ENCODE measurements at regions not wholly inside any gene's neighbourhood (a gene's known extent, or its start where the extent isn't known, plus 50 kb on each side); places are given as distances from the start of the nearest gene placed in this dataset.

- no peak overlapping the region for H3K27ac Mint-ChIP-seq
- no peaks in the 10 kb centered on the region for H3K9me3 Mint-ChIP-seq
- H3K36me3 Mint-ChIP-seq: no peaks in the 10 kb centered on the region
- H3K4me1 Mint-ChIP-seq: peaks cover 57% of the 10 kb centered on the region
- no peak overlapping the region for H3K4me3 Mint-ChIP-seq
- no peaks in the 10 kb centered on the region for H3K27me3 Mint-ChIP-seq
Measured at GRCh38 chr17:77369544-77369971, 228.8 kb downstream of the SEC14L1 start.

DNA sequence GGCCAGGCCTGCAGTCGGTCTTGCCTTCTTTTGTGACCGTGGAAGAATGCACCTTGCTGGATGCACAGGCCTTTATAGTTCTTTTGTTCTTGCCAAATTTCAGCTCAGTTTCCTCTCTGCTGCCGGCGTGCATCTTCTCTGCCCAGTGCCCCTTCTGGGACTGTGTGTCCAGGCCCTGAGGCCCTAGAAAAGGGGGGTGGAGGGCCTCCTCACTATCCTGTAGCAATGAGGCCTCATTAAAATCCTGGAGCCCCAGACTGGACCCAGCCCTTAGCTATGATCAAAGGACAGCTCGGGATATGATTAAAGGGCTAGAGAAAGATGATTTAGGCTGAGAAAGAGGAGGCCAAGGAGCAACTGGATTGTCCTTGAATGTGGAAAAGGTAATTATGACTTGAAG lies 229.8 kb downstream of the SEC14L1 start:
- H3K27me3 Mint-ChIP-seq: no peaks in the 10 kb centered on the region
- H3K4me1 Mint-ChIP-seq: peaks cover 57% of the 10 kb centered on the region
- H3K36me3 Mint-ChIP-seq: no peaks in the 10 kb centered on the region
- H3K9me3 Mint-ChIP-seq: no peaks in the 10 kb centered on the region
- peak overlapping the region; percentile 3 for H3K4me3 Mint-ChIP-seq
- peak overlapping the region; percentile 88 for H3K27ac Mint-ChIP-seq

GRCh38 chr17:77371117-77371887 lies 230.5 kb downstream of the SEC14L1 start:
- Mint-ChIP-seq H3K4me1 (peaks cover 59% of the 10 kb centered on the region), H3K27me3 (no peaks in the 10 kb centered on the region), H3K36me3 (no peaks in the 10 kb centered on the region), H3K4me3 (peak overlapping the region; percentile 54), H3K9me3 (no peaks in the 10 kb centered on the region), H3K27ac (peak overlapping the region; percentile 88)

- Mint-ChIP-seq H3K9me3 (no peaks in the 10 kb centered on the region), H3K27me3 (no peaks in the 10 kb centered on the region), H3K4me1 (peaks cover 59% of the 10 kb centered on the region), H3K27ac (peak overlapping the region; percentile 35), H3K36me3 (no peaks in the 10 kb centered on the region), H3K4me3 (peak overlapping the region; percentile 54)
Measured at GRCh38 chr17:77371888-77372443, 231.2 kb downstream of the SEC14L1 start.

- Mint-ChIP-seq H3K9me3 (no peaks in the 10 kb centered on the region), H3K27ac (peak overlapping the region; percentile 35), H3K4me3 (peak overlapping the region; percentile 54), H3K27me3 (no peaks in the 10 kb centered on the region), H3K4me1 (peaks cover 63% of the 10 kb centered on the region), H3K36me3 (no peaks in the 10 kb centered on the region)
Measured at GRCh38 chr17:77372444-77373298, 231.9 kb downstream of the SEC14L1 start.

- Mint-ChIP-seq H3K36me3 (no peaks in the 10 kb centered on the region), H3K27ac (peak overlapping the region; percentile 76), H3K27me3 (no peaks in the 10 kb centered on the region), H3K4me1 (peaks cover 72% of the 10 kb centered on the region), H3K9me3 (no peaks in the 10 kb centered on the region), H3K4me3 (peak overlapping the region; percentile 94)
Measured at GRCh38 chr17:77373299-77374169, 232.8 kb downstream of the SEC14L1 start.

DNA sequence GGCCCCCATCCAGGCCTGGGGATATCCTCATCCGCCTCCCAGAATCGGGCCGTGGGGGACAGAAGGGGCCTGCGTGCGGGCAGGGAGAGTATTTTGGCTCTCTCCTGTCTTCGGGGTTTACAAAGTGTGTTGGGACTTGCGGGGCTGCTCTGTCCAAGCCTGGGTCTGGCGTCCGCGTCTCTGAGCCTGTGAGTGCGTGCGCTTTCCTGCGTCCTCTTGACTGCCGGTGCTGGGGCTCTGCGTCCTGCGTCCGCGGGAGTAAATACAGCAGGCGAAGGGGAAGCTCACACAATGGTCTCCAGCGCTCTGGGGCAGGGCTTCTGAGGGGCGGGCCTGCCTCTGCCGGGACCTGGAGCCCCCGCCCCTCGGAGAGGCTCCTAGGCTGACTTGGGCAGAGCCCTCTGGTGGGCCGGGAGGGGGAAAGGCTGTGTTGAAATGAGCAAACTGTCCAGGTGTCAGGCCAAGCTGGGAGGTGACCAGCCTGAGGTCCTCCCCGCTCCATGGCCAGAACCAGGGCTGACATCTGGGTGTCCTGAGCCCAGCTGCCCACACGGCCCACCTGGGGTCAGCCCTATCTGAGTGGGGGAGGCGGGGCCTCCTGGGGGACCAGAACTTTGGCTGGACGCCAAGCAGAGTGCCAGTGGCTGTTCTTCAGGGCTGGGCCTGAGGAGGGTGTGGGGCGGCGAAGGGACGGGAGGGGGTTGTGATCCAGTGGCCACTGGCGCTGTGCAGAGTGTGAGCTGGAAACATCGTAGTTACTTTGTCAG lies 233.6 kb downstream of the SEC14L1 start:
- Mint-ChIP-seq H3K4me1 (peaks cover 74% of the 10 kb centered on the region), H3K27ac (peak overlapping the region; percentile 91), H3K9me3 (no peaks in the 10 kb centered on the region), H3K27me3 (no peaks in the 10 kb centered on the region), H3K4me3 (peak overlapping the region; percentile 94), H3K36me3 (no peaks in the 10 kb centered on the region)

- peak overlapping the region; percentile 86 for H3K27ac Mint-ChIP-seq
Measured at GRCh38 chr17:77375108-77375916, 234.5 kb downstream of the SEC14L1 start.

DNA sequence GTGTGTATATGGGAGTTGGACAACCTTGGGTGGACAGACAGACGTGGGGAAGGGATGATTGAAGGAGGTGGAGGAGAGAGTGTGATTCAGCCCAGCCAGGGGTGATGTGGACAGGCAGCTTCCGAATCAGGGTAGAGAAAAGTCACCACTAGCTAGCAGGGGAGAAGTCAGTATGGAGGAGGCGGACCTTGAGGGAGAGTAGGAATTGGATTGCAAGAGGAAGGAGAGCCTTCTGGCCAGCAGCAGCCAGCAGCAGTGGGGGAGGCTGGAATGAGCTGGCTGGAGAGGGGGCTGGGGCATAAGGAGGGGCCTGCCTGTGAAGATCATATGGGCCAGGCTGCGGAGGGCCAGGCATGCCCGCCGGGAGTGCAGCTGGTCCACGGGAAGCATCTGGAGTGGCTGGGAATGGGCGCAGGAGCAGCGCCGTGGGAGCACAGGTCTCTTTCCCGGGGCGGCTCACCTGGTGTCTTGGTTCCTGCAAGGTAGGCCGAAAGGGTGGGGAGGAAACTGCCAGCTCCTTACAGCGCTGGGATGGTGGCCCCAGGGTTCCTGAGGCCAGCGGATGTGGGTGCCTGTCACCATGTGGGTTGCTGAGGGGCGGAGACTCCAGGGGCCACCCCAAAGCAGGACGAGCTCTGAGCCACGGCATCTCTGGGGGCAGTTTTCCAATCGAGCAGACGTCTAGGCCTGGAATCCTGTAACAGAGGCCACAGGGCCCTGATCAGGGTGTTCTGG lies 235.3 kb downstream of the SEC14L1 start:
- Mint-ChIP-seq H3K36me3 (no peaks in the 10 kb centered on the region), H3K27ac (peak overlapping the region; percentile 92), H3K27me3 (no peaks in the 10 kb centered on the region), H3K4me1 (peaks cover 78% of the 10 kb centered on the region), H3K9me3 (no peaks in the 10 kb centered on the region), H3K4me3 (peak overlapping the region; percentile 94)

More at GRCh38 chr17:77375108-77375916, 234.5 kb downstream of the SEC14L1 start:
- Mint-ChIP-seq H3K4me1 (peaks cover 80% of the 10 kb centered on the region), H3K36me3 (no peaks in the 10 kb centered on the region), H3K27me3 (no peaks in the 10 kb centered on the region), H3K9me3 (no peaks in the 10 kb centered on the region), H3K4me3 (peak overlapping the region; percentile 94)

DNA sequence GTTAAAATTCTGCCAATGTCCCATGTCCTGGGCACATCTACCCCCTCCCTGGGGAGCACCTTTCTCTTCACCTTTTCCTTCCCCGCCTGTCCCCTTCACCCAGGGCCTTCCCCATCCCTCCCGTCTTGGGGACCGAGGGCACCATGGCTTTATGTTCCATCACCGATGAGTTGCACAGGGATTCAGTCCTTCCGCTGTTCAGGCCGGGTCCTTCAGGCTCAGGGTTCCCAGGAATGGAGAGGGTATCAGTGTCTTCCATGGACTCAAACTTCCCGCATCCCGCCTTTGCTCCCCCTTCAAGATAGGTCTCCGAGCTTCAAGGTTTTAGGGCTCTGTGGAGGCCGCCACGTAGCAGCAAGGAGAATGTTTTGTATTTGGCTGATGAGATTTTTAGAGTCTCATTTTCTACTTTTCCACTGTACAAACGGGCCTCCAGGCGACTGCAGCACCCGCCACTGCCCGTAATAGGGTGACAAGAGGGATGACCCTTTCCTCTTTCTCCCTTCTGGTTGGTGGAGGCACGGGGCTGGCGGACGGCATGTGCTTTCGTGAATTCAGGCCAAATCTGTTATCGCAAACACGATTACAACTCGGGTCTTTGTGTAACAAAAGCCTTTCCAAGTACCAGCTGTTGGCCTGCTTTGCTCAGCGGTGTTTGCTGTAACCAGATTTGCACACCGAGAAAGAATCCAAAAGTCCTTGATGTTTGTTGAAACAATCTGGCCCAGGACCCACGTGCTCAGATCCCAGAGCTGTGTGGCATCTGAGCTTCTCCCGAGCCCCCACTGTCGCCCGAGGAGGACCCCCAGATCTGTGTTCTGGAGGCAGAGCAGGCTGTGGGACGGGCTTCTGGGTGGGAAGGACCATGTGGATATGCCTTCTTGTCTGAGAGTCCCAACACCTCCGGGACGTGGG lies 236.3 kb downstream of the SEC14L1 start:
- no peaks in the 10 kb centered on the region for H3K9me3 Mint-ChIP-seq
- peaks cover 78% of the 10 kb centered on the region for H3K4me1 Mint-ChIP-seq
- peak overlapping the region; percentile 92 for H3K27ac Mint-ChIP-seq
- no peaks in the 10 kb centered on the region for H3K27me3 Mint-ChIP-seq
- no peaks in the 10 kb centered on the region for H3K36me3 Mint-ChIP-seq
- peak overlapping the region; percentile 64 for H3K4me3 Mint-ChIP-seq

DNA sequence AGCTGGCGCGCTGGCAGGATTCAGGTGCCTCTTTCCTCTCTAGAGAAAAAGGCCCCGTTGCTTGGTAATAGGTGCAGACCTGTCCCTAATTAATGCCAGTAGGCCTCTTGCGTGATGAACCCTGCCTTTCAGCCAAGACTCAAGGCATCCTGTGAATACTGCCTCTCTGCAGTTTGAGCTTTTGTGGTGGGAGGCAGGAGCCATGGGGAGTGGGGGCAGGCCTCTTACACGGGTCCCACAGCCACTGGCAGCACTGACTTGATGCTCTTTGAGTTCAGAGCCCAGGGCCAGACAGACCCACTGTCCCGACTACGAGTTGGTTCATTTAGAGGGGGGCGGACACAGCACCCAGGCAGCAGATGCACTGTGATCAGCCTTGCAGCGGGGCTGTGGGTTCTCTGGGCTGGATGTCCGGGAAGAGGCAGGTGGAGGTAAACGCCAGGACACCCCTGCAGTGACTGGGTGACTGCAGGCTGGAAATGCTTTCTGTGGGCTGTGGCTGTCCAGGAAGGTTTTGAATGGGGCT lies 237.0 kb downstream of the SEC14L1 start:
- no peaks in the 10 kb centered on the region for H3K9me3 Mint-ChIP-seq
- no peak overlapping the region for H3K4me3 Mint-ChIP-seq
- H3K36me3 Mint-ChIP-seq: no peaks in the 10 kb centered on the region
- H3K27ac Mint-ChIP-seq: no peak overlapping the region
- H3K4me1 Mint-ChIP-seq: peaks cover 81% of the 10 kb centered on the region
- no peaks in the 10 kb centered on the region for H3K27me3 Mint-ChIP-seq

- H3K9me3 Mint-ChIP-seq: no peaks in the 10 kb centered on the region
- H3K4me3 Mint-ChIP-seq: no peak overlapping the region
- H3K4me1 Mint-ChIP-seq: peaks cover 88% of the 10 kb centered on the region
- H3K36me3 Mint-ChIP-seq: no peaks in the 10 kb centered on the region
- no peaks in the 10 kb centered on the region for H3K27me3 Mint-ChIP-seq
- no peak overlapping the region for H3K27ac Mint-ChIP-seq
Measured at GRCh38 chr17:77378318-77379064, 237.7 kb downstream of the SEC14L1 start.

Measured in activated naive CD4-positive, alpha-beta T cell treated with anti-CD3 and anti-CD28 coated beads, Interleukin-2, amount 50 U/mL, for 24 hours (primary cell).